C4-2B (cell line): ENCODE measurements at regions not wholly inside any gene's neighbourhood (a gene's known extent, or its start where the extent isn't known, plus 50 kb on each side); places are given as distances from the start of the nearest gene placed in this dataset.

Experiments used
- ZFX ChIP-seq: fragments of 450-650 bp; IDR thresholded peaks from 2 replicates; pipeline ENCODE4 v1.6.1; 2017
- TF ChIP-seq, protein P1 (sequence below): fragments of 450-650 bp; conservative IDR thresholded peaks from 2 replicates; pipeline ENCODE4 v1.5.1; 2017; ENCODE audit warnings: mild to moderate bottlenecking

DNA sequence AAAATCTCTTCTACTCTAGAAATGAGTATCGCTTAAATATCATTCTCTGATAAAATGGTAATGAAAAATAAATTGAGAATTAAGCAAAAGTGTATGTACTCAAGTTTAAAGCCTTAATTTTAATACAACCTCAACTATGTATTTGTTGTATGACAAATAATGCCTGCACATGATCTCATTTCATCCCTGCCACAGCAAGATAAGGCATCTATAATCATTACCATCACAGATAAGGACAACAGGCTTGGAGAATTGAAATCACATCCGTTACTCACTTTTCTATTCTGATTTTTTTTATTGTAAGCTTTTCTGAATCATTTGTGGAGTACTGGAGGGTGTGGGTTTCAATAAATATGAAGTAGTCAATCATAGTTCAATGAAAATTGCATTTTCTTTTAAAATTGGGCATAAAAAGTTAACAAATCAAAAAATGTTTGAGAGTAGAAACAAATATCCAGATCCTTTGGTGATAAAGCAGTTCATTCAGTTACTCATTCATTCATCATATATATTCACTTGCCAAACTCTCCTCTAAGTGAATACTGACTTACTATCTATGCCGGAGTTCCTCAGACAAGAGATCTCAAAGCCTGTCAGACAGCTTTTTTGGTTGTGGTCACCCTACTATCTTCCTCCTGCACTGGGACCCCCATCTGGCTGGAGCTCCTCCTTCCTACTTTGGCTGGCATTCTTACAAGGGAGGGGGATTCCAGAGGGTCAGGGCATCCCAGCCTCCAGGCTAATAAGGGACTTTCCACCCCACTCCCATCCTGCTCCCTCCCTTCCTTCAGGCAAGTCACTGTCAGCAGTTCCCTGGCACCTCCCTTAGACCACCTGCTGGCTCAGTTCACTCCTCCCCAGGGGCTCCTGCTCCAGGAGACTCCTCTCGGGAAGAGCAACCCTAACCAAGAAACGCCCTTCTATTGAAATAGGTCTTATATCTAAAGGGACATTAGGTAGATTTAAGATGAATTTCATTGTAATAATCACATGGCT, 118.6 kb downstream of the OGFRL1 start:
- TF ChIP-seq, protein P1, sequence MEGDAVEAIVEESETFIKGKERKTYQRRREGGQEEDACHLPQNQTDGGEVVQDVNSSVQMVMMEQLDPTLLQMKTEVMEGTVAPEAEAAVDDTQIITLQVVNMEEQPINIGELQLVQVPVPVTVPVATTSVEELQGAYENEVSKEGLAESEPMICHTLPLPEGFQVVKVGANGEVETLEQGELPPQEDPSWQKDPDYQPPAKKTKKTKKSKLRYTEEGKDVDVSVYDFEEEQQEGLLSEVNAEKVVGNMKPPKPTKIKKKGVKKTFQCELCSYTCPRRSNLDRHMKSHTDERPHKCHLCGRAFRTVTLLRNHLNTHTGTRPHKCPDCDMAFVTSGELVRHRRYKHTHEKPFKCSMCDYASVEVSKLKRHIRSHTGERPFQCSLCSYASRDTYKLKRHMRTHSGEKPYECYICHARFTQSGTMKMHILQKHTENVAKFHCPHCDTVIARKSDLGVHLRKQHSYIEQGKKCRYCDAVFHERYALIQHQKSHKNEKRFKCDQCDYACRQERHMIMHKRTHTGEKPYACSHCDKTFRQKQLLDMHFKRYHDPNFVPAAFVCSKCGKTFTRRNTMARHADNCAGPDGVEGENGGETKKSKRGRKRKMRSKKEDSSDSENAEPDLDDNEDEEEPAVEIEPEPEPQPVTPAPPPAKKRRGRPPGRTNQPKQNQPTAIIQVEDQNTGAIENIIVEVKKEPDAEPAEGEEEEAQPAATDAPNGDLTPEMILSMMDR = no peak
- TF ChIP-seq ZFX = no peak
